Osteocyte (in vitro differentiated cells): ENCODE measurements at regions not wholly inside any gene's neighbourhood (a gene's known extent, or its start where the extent isn't known, plus 50 kb on each side); places are given as distances from the start of the nearest gene placed in this dataset.
"Not testable (repeated sequence)": the region's sequence is repeated elsewhere in the genome, so short reads cannot be mapped to it uniquely, and the experiment has no call there.

Experiments
- DNase-seq: peaks from one replicate; pipeline ENCODE4 v3.0.0; 2021; ENCODE audit warnings: mixed read lengths; ENCODE audit not compliant: unreplicated experiment; ENCODE audit errors: extremely low spot score
- H3K27ac Mint-ChIP-seq: one replicate; pipeline ENCODE4 v1.8.0; 2021; ENCODE audit warnings: mild to moderate bottlenecking, mixed read lengths; ENCODE audit not compliant: unreplicated experiment
- H3K27me3 Mint-ChIP-seq: one replicate; pipeline ENCODE4 v1.8.0; 2021; ENCODE audit warnings: mixed read lengths; ENCODE audit not compliant: unreplicated experiment
- H3K36me3 Mint-ChIP-seq: one replicate; pipeline ENCODE4 v1.8.0; 2021; ENCODE audit warnings: mixed read lengths; ENCODE audit not compliant: unreplicated experiment
- H3K4me1 Mint-ChIP-seq: one replicate; pipeline ENCODE4 v1.8.0; 2021; ENCODE audit warnings: mixed read lengths; ENCODE audit not compliant: unreplicated experiment
- H3K4me3 Mint-ChIP-seq: one replicate; pipeline ENCODE4 v1.8.0; 2021; ENCODE audit warnings: mild to moderate bottlenecking, moderate library complexity, mixed read lengths; ENCODE audit not compliant: unreplicated experiment
- H3K9me3 Mint-ChIP-seq: one replicate; pipeline ENCODE4 v1.8.0; 2021; ENCODE audit warnings: mixed read lengths; ENCODE audit not compliant: unreplicated experiment
- CTCF ChIP-seq: fragments of 200-600 bp; sonication (generic); IDR thresholded peaks from 2 replicates; pipeline ENCODE4 v1.5.0; 2021; ENCODE audit warnings: antibody characterized with exemption, mild to moderate bottlenecking, moderate library complexity

- Mint-ChIP-seq H3K27me3 (peaks cover 4% of the 10 kb centered on the region), H3K36me3 (no peaks in the 10 kb centered on the region), H3K4me3 (no peak overlapping the region), H3K27ac (no peak overlapping the region), H3K4me1 (no peaks in the 10 kb centered on the region), H3K9me3 (no peaks in the 10 kb centered on the region)
- TF ChIP-seq CTCF: no peak
- no peak for DNase-seq
These were observed 104.4 kb downstream of the FANCF start for GRCh38 chr11:22521226-22521625.

DNA sequence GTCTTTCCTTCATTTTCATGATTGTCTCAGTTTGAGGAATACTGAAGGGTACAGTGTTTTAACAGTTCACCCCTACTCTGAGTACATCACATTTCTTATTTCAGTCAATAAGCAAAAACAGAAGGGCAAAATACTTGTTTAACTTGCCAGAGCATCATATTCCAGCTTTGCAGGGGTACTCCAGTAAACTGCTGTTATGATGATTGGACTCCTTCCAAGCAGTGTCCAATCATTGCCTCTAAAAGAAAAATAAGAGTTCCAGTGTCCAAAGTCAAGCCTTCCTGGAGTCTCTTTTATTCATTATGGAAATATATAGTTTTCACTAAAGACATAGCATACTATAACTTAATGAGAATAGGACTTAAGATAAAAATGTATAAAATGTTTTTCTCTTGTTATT, 105.1 kb downstream of the FANCF start:
- Mint-ChIP-seq H3K4me1 (no peaks in the 10 kb centered on the region), H3K36me3 (no peaks in the 10 kb centered on the region), H3K27ac (no peak overlapping the region), H3K4me3 (no peak overlapping the region), H3K9me3 (no peaks in the 10 kb centered on the region), H3K27me3 (peaks cover 4% of the 10 kb centered on the region)
- DNase-seq: no peak
- TF ChIP-seq CTCF: no peak

DNA sequence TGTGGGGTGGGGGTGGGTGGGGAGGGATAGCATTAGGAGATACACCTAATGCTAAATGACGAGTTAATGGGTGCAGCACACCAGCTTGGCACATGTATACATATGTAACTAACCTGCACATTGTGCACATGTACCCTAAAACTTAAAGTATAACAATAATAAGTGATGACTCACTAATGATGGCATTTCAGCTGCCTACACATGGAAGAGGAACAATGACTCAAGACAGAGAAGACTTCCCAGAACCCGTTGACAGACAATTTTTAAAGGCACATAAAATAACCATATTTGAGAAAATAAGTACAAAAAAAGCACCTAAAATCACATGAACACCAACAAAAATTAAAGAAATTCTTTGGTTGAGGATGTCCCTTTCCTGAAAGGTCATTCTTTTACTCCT, 107.3 kb downstream of the FANCF start:
- not testable (repeated sequence) for H3K4me3 Mint-ChIP-seq, DNase-seq, H3K9me3 Mint-ChIP-seq, H3K36me3 Mint-ChIP-seq, H3K27me3 Mint-ChIP-seq, H3K4me1 Mint-ChIP-seq, H3K27ac Mint-ChIP-seq

DNA sequence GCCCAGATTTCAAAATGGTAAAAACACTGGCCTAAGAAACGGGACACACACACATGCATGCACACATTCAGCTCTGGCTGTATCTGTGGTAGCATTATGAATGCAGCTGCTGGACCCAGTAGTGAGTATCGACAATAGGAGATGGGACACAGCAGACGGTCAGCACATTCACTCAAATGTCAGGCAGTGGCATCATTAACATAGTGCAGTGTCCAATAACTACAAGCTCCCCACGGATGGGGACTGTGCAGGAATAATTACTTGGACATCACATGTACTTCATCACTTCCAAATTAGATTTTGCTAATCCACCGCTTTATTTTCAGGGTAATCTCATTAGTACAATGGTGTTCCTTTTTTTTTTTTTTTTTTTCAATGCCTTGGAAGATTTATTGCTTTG, 109.5 kb downstream of the FANCF start:
- DNase-seq: no peak
- H3K4me1 Mint-ChIP-seq: no peaks in the 10 kb centered on the region
- H3K4me3 Mint-ChIP-seq: no peak overlapping the region
- H3K27me3 Mint-ChIP-seq: peaks cover 4% of the 10 kb centered on the region
- TF ChIP-seq CTCF: no peak
- H3K27ac Mint-ChIP-seq: no peak overlapping the region
- no peaks in the 10 kb centered on the region for H3K36me3 Mint-ChIP-seq
- H3K9me3 Mint-ChIP-seq: no peaks in the 10 kb centered on the region

DNA sequence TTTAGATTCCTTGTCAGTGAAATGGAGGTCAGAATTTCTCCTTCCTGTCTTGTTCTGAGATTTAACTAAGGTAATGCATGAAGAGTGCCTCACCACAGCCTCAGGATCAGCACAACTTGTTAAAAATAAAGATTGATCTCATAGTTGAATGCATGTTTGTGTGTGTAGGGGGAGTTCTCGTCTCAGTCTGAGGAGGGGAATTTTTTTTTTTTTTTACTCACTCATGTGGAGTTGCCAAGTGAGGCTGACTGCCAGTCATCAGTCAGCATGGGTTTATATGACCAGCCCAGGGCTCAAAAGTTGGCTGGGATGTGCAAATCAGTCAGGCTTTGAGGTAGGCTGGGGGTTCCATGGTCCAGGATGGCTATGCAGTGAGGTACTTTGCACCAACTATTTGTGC, 113.2 kb downstream of the FANCF start:
- Mint-ChIP-seq H3K9me3 (no peaks in the 10 kb centered on the region), H3K36me3 (no peaks in the 10 kb centered on the region), H3K4me3 (no peak overlapping the region), H3K27me3 (peaks cover 6% of the 10 kb centered on the region), H3K27ac (no peak overlapping the region), H3K4me1 (no peaks in the 10 kb centered on the region)
- no peak for TF ChIP-seq CTCF
- DNase-seq: no peak

DNA sequence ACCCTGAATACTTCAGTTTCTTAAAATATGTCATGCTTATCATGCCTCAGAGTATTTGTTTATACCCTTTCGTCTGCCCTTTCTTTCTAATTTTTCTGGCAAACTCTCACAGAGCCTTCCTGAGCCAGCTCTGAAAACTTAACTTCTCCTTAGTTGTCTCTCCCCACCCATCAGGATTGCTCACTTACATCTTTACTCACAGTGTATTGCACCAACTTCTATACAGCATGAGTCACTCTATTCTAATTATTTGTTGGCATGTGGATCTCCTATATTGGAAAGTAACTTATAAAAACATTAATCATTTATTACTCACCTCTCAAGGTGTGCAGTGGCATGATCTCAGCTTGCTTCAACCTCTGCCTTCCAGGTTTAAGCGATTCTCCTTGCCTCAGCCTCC, 114.9 kb downstream of the FANCF start:
- Mint-ChIP-seq H3K9me3 (no peaks in the 10 kb centered on the region), H3K36me3 (no peaks in the 10 kb centered on the region), H3K4me3 (no peak overlapping the region), H3K27me3 (peaks cover 4% of the 10 kb centered on the region), H3K4me1 (no peaks in the 10 kb centered on the region), H3K27ac (no peak overlapping the region)
- TF ChIP-seq CTCF: no peak
- no peak for DNase-seq
